ENCODE measurements at regions not wholly inside any gene's neighbourhood (a gene's known extent, or its start where the extent isn't known, plus 50 kb on each side); places are given as distances from the start of the nearest gene placed in this dataset.

GRCh38 chr2:240196716-240197461 is 56.4 kb upstream of the OTOS start:
- no peaks in the 10 kb centered on the region for H3K9me3 ChIP-seq (ENCODE audit: low read depth)
- DNase-seq, result no peak
- H4K20me1 ChIP-seq (ENCODE audit: insufficient read depth), result no peaks in the 10 kb centered on the region
- TF ChIP-seq EZH2 (IDR thresholded peaks at IDR 0.05; ENCODE audit: insufficient read depth, poor library complexity, severe bottlenecking) (no peak), EZH2phosphoT487 (IDR thresholded peaks at IDR 0.05; ENCODE audit: insufficient read depth, low read depth) (no peak)
- H2AFZ ChIP-seq, result no peak overlapping the region
- no peaks in the 10 kb centered on the region for H3K9me2 ChIP-seq (ENCODE audit: insufficient read depth)
- H3F3A ChIP-seq (ENCODE audit: insufficient read depth), result no peaks in the 10 kb centered on the region
- H3K4me3 ChIP-seq, result no peak overlapping the region
- in situ Hi-C loops (cut with MboI), result no loop called here
- H3K4me2 ChIP-seq (ENCODE audit: unreplicated experiment), result no peak overlapping the region
- no peaks in the 10 kb centered on the region for H3K4me1 ChIP-seq (ENCODE audit: insufficient read depth)
- H3K79me2 ChIP-seq (ENCODE audit: insufficient read depth), result no peaks in the 10 kb centered on the region
- 60 to 64% methylated on average over 10 of the region's 10 CpGs for WGBS, 2 experiments (ENCODE audit: low coverage in 1 of 2, low lambda C conversion rate in 2 of 2, missing lambda C conversion rate in 2 of 2)
- H3K9ac ChIP-seq, result no peak overlapping the region
- H3K36me3 ChIP-seq (ENCODE audit: low read depth), result no peaks in the 10 kb centered on the region
- H3K27me3 ChIP-seq (replicated peaks; ENCODE audit: insufficient read depth), result peaks cover 61% of the 10 kb centered on the region
- H3K27ac ChIP-seq, result no peak overlapping the region

DNA sequence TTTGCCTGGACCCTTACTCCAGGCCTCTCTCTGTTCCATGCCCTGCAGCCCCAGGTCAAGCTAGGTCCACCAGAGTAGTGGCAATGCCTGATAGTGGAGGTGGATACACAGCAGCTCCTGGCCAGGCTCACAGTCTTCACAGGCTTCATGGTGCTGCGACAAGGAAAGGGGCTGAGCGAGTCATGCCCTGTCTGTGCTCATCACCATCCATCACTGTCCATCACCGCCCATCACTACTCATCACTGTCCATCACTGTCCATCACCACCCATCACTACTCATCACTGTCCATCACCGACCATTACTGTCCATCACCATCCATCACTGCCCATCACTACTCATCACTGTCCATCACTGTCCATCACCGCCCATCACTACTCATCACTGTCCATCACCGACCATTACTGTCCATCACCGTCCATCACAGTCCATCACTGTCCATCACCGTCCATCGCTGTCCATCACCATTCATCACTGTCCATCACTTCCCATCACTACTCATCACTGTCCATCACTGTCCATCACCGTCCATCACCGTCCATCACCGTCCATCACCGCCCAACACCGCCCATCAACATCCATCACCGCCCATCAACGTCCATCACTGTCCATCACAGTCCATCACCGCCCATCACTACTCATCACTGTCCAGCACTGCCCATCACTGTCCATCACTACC is 57.1 kb upstream of the OTOS start:
- Histone ChIP-seq H4K20me1 (ENCODE audit: insufficient read depth) (no peaks in the 10 kb centered on the region), H3K4me2 (ENCODE audit: unreplicated experiment) (no peak overlapping the region), H2AFZ (no peak overlapping the region), H3K36me3 (ENCODE audit: low read depth) (no peaks in the 10 kb centered on the region), H3K9ac (no peak overlapping the region), H3F3A (ENCODE audit: insufficient read depth) (no peaks in the 10 kb centered on the region), H3K9me3 (ENCODE audit: low read depth) (no peaks in the 10 kb centered on the region), H3K27me3 (replicated peaks; ENCODE audit: insufficient read depth) (peaks cover 63% of the 10 kb centered on the region), H3K9me2 (ENCODE audit: insufficient read depth) (no peaks in the 10 kb centered on the region), H3K4me3 (no peak overlapping the region), H3K79me2 (ENCODE audit: insufficient read depth) (no peaks in the 10 kb centered on the region), H3K4me1 (ENCODE audit: insufficient read depth) (no peaks in the 10 kb centered on the region), H3K27ac (no peak overlapping the region)
- in situ Hi-C loops (cut with MboI), result no loop called here
- DNase-seq, result no peak
- 89 to 92% methylated on average over 15 to 17 of the region's 17 CpGs for WGBS, 2 experiments (ENCODE audit: low coverage in 1 of 2, low lambda C conversion rate in 2 of 2, missing lambda C conversion rate in 2 of 2)
- no peak for TF ChIP-seq EZH2phosphoT487 (IDR thresholded peaks at IDR 0.05; ENCODE audit: insufficient read depth, low read depth)
- no peak for TF ChIP-seq EZH2 (IDR thresholded peaks at IDR 0.05; ENCODE audit: insufficient read depth, poor library complexity, severe bottlenecking)

- no peak for DNase-seq
- no peaks in the 10 kb centered on the region for H3K4me1 ChIP-seq (ENCODE audit: insufficient read depth)
- H3K9ac ChIP-seq, result no peak overlapping the region
- no peak overlapping the region for H3K4me2 ChIP-seq (ENCODE audit: unreplicated experiment)
- H3K27ac ChIP-seq, result no peak overlapping the region
- H2AFZ ChIP-seq, result no peak overlapping the region
- in situ Hi-C loops (cut with MboI), result no loop called here
- H3K79me2 ChIP-seq (ENCODE audit: insufficient read depth), result no peaks in the 10 kb centered on the region
- no peaks in the 10 kb centered on the region for H3K36me3 ChIP-seq (ENCODE audit: low read depth)
- TF ChIP-seq EZH2phosphoT487 (IDR thresholded peaks at IDR 0.05; ENCODE audit: insufficient read depth, low read depth) (no peak), EZH2 (IDR thresholded peaks at IDR 0.05; ENCODE audit: insufficient read depth, poor library complexity, severe bottlenecking) (no peak)
- no peaks in the 10 kb centered on the region for H3F3A ChIP-seq (ENCODE audit: insufficient read depth)
- H3K9me2 ChIP-seq (ENCODE audit: insufficient read depth), result no peaks in the 10 kb centered on the region
- WGBS, 2 experiments (ENCODE audit: low coverage in 1 of 2, low lambda C conversion rate in 2 of 2, missing lambda C conversion rate in 2 of 2), result 65 to 75% methylated on average over 5 to 6 of the region's 6 CpGs
- peaks cover 63% of the 10 kb centered on the region for H3K27me3 ChIP-seq (replicated peaks; ENCODE audit: insufficient read depth)
- H3K4me3 ChIP-seq, result no peak overlapping the region
- H4K20me1 ChIP-seq (ENCODE audit: insufficient read depth), result no peaks in the 10 kb centered on the region
- no peaks in the 10 kb centered on the region for H3K9me3 ChIP-seq (ENCODE audit: low read depth)
These were observed 57.8 kb upstream of the OTOS start for GRCh38 chr2:240198226-240198625.

GRCh38 chr2:240199133-240199870 is 58.8 kb upstream of the OTOS start:
- no peak overlapping the region for H3K9ac ChIP-seq
- H3K36me3 ChIP-seq (ENCODE audit: low read depth), result no peaks in the 10 kb centered on the region
- H3K27me3 ChIP-seq (replicated peaks; ENCODE audit: insufficient read depth), result peaks cover 59% of the 10 kb centered on the region
- no peak for TF ChIP-seq EZH2phosphoT487 (IDR thresholded peaks at IDR 0.05; ENCODE audit: insufficient read depth, low read depth)
- TF ChIP-seq EZH2 (IDR thresholded peaks at IDR 0.05; ENCODE audit: insufficient read depth, poor library complexity, severe bottlenecking), result no peak
- no peaks in the 10 kb centered on the region for H3K9me3 ChIP-seq (ENCODE audit: low read depth)
- no peaks in the 10 kb centered on the region for H3K79me2 ChIP-seq (ENCODE audit: insufficient read depth)
- H3K4me1 ChIP-seq (ENCODE audit: insufficient read depth), result no peaks in the 10 kb centered on the region
- no peak for DNase-seq
- no peak overlapping the region for H3K27ac ChIP-seq
- no peak overlapping the region for H3K4me2 ChIP-seq (ENCODE audit: unreplicated experiment)
- H2AFZ ChIP-seq, result no peak overlapping the region
- H3K9me2 ChIP-seq (ENCODE audit: insufficient read depth), result no peaks in the 10 kb centered on the region
- WGBS, 2 experiments (ENCODE audit: low coverage in 1 of 2, low lambda C conversion rate in 2 of 2, missing lambda C conversion rate in 2 of 2), result 50 to 62% methylated on average over 14 to 15 of the region's 16 CpGs
- H3K4me3 ChIP-seq, result no peak overlapping the region
- in situ Hi-C loops (cut with MboI), result no loop called here
- H3F3A ChIP-seq (ENCODE audit: insufficient read depth), result no peaks in the 10 kb centered on the region
- no peaks in the 10 kb centered on the region for H4K20me1 ChIP-seq (ENCODE audit: insufficient read depth)

All from GM23248 (cell line).